NB4 (cell line): ENCODE measurements at regions not wholly inside any gene's neighbourhood (a gene's known extent, or its start where the extent isn't known, plus 50 kb on each side); places are given as distances from the start of the nearest gene placed in this dataset.

Source experiments
- MAX ChIP-seq: IDR thresholded peaks from 2 replicates; pipeline ENCODE4 v1.6.1; 2011; ENCODE audit warnings: low read depth, low read length
- TF ChIP-seq, protein P1 (sequence below): IDR thresholded peaks from one replicate; pipeline ENCODE4 v1.5.1; 2012; ENCODE audit warnings: low read depth, low read length

DNA sequence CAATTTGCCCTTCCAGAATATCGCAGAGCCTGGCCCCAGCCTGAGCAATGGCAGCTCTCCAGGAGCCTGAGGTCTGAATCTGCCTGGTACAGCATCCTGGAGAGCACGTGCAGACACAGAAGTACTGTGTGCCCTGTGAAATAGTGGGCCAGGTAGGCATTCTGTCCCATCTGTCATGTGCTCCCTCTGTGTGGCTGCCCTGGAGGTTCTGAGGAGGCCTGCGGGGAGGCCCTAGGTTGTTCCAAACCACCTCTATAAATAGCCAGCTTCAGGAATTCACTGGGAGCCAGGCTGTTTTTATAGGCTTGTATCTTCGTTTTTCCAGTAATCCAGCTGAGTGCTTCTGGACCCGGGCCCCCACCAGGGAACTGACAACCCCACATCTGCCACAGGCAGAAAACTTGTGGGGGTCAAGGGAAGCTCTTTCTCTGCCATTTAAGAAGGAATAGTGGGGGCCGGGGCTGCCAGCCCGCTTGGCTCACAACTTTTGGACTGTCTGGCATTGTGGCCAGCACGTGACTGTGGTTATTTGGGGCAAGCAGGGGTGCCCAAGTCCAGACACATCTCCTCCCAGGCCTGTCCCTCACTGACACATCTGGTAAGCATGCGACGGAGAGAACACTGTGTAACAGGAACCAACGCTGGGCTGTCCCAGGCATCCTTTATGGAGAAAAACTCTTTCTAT lies 356.3 kb upstream of the TNRC6C start:
- TF ChIP-seq, protein P1, sequence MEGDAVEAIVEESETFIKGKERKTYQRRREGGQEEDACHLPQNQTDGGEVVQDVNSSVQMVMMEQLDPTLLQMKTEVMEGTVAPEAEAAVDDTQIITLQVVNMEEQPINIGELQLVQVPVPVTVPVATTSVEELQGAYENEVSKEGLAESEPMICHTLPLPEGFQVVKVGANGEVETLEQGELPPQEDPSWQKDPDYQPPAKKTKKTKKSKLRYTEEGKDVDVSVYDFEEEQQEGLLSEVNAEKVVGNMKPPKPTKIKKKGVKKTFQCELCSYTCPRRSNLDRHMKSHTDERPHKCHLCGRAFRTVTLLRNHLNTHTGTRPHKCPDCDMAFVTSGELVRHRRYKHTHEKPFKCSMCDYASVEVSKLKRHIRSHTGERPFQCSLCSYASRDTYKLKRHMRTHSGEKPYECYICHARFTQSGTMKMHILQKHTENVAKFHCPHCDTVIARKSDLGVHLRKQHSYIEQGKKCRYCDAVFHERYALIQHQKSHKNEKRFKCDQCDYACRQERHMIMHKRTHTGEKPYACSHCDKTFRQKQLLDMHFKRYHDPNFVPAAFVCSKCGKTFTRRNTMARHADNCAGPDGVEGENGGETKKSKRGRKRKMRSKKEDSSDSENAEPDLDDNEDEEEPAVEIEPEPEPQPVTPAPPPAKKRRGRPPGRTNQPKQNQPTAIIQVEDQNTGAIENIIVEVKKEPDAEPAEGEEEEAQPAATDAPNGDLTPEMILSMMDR = no peak
- TF ChIP-seq MAX = no peak
